HUDEP-2 (cell line): ENCODE measurements at regions not wholly inside any gene's neighbourhood (a gene's known extent, or its start where the extent isn't known, plus 50 kb on each side); places are given as distances from the start of the nearest gene placed in this dataset.
A peak's percentile ranks its signal among the peaks of the same experiment; 100 is the strongest.
"Not testable (repeated sequence)": the region's sequence is repeated elsewhere in the genome, so short reads cannot be mapped to it uniquely, and the experiment has no call there.

Experiments
- DNase-seq, 76 experiments: peaks; one replicate each; lab custom pipeline; 2025; ENCODE audit not compliant: unreplicated experiment in 76 of 76; lab: John Stamatoyannopoulos, UW

DNA sequence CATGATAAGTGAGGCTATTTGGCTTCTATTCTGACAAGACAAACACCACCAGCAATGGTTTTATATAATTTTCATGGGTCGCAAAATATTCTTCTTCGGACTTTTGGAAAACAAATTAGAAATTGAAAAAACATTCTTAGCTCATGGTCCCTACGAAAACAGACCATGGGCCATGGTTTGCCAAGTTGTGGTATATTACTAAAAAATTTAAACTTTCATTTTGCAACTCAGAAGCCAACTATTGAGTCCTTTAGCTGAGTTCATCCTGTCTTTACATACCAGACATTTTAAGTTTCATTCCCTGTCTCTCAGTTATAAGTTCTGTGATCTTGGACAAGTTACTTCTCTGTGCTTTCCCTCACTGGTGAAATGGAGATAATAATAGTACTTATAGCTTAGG is 198.1 kb downstream of the CSNK1G3 start:
- DNase-seq = no peak

DNA sequence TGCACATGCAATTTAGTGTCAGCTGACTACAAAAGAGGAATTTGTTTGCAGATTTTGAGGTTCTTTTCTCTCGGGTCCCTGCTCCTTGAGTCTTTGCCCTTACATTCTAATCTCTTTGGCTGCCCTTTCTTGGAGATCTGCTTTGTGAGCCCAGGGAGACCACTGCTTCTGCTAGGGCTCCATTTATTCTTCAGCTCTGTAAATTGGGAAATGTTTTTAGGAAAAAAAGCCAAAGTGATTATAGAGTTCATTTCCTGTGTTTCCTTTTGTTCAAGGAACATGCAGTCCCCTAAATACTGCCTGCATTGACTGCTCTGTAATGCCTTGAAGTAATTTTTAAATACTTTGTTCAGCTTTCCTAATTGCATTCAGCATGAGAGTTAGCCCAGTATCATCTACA is 197.4 kb downstream of the CSNK1G3 start:
- DNase-seq = no peak

DNA sequence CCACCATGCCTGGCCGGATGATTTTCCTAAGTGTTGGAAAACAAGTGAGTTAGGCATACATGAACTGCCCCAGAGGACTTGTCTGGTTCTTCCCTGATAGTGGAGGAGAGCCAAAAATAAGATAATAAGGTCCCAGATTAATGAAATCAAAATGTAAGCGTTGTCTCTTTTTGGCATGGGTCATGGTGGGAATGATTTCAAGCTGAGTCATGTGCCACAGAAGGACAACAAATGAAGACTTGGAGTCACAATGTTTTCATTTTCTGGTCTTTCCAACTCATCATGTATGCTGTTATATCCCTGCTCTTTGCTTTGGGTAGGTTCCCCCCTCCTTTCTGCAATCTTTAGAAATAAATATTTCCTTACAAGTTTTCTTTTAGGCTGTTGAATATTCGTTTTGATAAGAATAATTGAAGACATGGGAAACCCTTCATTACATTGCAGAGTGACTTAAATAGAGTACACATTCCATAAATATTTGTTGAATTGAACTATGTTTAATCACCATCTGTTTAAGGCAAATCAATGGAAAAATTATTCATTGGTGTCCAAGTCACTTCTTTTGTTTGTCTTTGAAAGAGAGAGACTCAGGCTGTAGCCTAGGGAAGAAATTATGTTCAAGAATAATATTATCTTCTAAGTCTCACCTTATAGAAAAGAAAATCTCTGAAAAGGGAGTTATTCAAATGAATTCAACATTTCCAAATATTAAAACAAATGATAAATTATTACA is 196.3 kb downstream of the CSNK1G3 start:
- no peak for DNase-seq

DNA sequence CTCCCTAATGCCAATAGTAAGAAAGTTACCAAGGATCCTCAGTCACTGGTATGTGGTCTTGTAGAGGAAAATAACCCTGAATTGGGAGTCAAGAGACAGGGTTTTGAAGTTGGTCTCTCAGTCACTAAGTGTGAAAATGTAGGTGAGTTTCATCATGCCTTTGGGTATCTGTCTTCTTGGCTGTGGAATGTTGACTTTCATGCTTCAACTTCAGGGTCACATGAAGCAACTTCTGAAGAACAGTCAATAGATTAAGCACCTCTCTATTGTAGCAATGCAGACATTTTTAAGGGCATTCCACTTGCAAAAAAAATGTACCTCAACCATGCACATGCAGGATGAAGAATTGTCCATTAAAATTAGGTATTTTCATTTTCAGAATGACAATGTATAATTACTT is 194.6 kb downstream of the CSNK1G3 start:
- no peak for DNase-seq

DNA sequence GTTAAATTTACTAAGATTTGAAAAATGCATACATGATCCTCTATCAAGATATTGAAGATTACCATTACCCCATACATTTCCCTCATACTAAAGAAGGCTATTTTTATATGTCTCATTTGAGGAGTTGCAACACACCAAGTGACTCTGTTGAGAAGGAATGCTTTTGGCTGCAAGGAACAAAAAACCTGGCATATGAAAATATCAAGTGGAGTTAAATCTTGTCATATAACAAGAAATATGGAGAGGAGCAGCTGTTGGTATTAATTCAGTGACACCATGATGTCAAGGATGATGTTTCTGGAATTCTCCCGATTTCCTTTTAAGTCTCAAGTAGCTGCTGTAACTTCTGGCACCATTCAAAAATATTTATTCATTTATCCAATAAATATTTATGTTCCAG is 193.8 kb downstream of the CSNK1G3 start:
- no peak for DNase-seq

DNA sequence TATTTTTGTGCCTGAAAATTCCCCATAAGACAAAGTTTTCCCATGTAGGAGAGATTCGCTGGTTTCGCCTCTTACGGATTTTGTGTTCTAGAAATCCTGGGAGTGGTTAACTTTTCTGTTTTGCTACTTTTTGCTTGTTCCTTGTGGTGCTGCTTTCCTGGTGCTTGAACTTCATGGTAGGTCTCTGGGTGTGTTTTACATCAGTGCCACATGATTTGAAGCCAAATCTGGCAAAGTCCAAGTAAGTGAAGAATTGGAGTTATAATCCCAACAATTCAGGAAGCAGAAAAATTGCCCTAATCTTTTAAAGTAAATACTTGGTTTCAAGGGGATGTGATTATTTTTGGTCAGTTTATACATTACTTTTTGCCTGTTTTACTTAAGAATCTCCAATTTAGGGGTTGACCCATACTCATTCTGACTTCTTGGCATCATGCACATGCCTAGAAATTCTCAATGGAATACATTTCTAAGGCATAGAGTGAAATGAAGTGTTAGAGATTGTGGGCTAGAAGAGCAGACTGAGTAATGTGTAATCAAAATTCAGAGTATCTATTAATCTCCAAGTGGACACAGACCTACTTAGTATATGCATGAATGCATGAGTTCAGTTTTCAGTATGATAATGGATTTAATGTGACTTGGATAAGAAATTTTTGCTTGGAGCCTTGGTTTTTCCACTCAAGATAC is 189.7 kb downstream of the CSNK1G3 start:
- no peak for DNase-seq

DNA sequence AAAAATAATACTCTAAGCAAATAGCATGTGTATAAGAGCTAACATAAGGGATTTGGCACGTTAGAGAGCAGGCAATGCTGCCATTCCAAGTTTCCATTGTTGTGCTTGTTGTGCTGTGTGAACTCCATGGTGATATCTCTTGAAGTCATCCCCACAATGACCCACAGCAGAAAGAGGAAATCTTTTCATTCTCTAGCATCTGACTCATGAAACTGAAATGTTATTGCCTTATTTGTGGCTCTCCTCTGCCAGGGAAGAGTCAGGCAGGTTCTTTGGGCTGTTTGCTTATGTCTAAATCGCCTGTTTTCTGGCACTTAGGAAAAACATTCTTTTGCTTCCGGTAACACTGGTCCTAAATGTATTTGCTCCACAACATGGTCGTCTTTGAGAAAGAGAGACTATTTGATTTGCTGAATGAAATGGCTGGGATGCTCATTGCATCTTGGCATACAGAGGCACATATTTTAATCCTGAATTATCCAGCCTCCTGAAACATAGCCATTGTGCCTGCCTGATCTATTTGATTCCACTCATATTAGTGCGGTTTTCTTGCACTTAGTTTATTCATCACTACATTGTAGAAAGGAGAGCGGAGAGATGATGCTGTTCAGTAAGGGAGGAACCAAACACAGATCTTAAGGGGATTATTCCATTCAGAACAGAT is 188.8 kb downstream of the CSNK1G3 start:
- no peak for DNase-seq

DNA sequence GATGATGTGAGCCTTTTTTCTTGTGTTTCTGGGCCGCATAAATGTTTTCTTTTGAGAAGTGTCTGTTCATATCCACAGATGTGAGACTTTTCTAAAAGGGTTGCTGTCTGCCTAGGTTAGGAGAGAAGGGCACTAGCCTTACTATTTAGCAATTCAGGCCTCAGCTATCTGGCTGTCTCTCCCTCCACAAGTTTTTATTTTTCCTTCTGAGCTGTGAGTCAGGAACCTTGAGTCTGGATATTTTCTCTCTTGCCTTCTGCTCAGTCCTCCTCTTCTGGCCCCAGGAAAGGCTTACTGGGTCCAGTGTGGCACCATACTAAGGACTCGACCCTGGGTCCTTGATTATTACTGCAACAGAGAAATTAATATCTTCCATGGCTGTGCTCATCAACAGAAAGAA is 187.6 kb downstream of the CSNK1G3 start:
- DNase-seq = no peak

DNA sequence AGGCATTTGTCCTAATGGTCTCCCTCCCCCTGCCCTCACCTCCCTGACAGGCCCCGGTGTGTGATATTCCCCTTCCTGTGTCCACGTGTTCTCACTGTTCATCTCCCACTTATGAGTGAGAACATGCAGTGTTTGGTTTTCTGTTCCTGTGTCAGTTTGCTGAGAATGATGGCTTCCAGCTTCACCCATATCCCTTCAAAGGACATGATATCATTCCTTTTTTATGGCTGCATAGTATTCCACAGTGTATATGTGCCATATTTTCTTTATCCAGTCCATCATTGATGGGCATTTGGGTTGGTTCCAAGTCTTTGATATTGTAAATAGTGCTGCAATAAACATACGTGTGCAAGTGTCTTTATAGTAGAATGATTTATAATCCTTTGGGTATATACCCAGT is 187.0 kb downstream of the CSNK1G3 start:
- DNase-seq = not testable (repeated sequence)

DNA sequence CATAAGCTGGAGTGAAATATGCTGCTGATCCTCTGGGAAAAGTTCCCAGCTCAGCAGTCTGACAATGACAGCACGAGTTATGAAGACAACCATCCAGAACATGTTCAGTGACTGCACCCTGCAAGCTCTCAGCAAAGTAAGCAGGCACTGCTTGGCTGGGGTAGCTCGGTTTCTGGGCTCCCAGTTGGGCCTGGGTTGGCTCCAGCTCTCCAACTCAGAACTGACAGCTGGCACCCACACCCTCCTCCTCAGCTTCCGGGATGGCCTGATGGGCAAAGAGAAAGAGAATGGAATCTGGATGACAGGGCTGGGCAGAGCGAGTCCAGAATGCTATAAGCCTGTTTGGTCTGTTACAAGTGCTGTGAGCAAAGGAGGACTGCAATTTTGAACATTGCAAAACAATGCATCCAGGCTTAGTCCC is 185.0 kb downstream of the CSNK1G3 start:
- no peak for DNase-seq

DNA sequence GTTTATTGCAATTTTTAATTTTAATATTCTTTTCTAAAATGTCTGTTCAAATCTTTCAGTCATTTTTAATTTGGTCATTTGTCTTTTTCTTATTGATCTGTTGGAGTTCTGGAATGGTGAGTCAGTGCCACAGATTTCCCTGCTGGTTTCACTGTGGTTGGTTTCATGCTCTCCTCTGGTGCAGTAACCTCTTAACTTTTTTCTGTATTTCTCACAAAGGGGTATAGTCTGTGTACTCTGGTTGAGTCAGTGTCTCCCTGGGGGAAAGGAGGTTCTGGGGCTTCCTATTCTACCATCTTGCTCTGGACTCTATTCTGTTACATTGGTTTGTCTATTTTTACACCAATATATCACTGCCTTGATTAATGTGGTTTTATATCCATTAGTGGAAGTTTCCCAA is 178.8 kb downstream of the CSNK1G3 start:
- no peak for DNase-seq

DNA sequence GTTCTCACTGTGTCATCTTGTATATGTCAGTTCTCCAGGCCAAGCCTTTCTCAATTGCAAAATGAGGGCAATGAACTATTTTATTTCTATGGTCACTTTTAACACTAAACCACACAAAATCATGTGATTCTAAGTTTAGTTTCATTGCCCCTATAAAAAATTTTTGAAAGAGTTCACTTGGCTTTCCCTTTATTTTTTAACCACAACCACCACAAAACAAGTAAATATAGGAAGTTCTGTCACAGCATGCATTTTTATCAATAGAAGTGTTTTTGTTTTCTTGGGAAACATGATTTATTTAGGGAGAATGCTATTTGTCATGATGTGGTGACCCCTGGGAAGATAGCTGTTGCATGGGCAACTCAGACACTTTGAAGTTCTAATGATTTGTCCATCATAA is 169.1 kb downstream of the CSNK1G3 start:
- DNase-seq = no peak

DNA sequence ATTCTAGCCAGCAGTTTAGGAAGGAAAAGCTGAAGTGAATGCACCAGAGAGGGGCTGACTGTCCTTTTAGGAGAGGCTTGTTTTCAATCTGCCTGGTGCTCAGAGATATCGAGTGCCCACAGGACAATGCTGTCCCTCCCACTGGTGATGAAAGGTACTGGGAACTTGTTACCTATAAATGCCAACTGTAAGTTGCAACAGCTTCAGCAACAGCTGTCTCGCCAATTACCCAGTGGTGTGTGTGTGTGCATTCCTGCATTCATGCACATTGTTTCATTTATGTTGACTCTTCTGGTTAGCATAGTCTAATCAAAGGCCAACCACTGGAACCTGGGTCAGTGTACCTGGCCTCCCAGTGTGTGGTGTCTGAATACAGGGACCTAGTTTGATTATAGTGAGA is 161.1 kb downstream of the CSNK1G3 start:
- no peak for DNase-seq

DNA sequence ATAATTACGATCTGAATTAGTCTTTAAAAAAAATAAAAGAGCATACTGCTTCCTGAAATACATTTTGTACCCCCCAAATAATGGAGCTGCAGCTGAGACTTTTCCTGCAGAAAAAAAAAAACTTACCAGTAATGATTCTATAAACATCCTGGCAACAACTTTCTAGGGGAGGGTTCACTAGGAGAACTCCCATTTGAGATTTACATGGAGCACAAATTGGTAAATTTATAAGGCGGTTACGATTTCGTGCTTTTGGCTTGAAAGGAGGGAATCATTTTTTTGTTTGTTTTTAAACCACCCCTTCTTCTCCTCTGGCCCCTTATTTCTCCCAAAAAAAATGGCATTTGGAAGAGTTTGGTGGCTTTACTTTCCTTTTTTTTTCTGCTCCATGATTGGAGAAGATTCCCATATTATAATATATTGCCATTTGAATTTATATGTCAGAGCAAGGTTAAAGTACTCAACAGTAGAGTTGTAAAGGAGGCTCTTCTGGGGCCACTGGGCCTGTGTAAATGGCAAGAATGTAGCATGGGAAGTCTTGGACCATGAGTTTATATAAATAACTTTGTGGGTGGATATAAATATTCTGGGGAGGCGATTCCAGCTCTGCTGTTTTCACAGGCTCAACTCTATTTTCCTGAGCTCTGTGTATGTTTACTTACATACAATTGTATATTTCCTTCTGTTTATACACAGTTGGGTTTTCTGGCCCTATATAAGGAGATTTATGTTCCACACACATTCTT is 159.9 kb downstream of the CSNK1G3 start:
- DNase-seq = no peak

DNA sequence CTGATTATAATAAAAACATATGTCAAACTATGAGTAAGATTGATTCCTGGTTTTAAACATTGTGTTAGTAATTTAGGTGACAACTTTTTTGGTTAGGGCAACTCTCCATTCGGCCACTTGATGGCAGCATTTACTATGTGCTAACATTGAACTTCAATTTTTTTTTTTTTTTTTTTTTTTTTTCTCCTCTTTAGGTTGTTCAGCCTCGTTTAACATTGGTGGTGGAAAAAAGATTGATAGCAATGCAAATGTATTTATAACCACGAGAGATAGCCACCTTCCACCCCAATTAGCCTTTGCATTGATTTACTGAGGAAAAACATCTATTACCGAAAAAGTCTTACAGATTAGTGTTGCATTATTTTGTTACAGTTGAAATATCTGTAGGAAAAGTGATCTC is 159.1 kb downstream of the CSNK1G3 start:
- DNase-seq = peak in 25 of 76 experiments; percentile 0 to 33 (median 9)
